Eye (tissue), 1 donor: ENCODE measurements at regions not wholly inside any gene's neighbourhood (a gene's known extent, or its start where the extent isn't known, plus 50 kb on each side); places are given as distances from the start of the nearest gene placed in this dataset.
A peak's percentile ranks its signal among the peaks of the same experiment; 100 is the strongest.

Experiments used
- DNase-seq: peaks from one replicate; pipeline ENCODE4 v3.0.0-alpha.2; 2015

GRCh38 chr9:90010793-90011192 lies 406.0 kb downstream of the GADD45G start:
- no peak for DNase-seq

DNA sequence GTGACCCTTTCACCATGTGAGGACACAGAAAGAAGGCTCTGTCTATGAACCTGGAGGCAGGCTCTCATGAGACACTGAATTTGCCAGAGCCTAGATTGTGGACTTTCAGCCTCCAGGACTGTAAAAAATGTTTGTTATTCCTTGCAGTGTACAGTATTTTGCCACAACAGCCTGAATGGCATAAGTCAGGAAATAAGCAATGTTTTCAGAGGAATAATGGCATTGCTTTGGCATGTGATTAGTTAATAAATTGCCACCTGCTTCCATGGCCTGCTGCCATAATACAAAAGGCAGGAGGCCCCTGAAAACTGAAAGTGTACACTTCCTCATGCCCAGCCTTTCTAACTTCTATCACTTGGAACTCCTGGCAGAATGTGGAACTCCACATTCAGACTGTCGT lies 408.1 kb downstream of the GADD45G start:
- no peak for DNase-seq

DNA sequence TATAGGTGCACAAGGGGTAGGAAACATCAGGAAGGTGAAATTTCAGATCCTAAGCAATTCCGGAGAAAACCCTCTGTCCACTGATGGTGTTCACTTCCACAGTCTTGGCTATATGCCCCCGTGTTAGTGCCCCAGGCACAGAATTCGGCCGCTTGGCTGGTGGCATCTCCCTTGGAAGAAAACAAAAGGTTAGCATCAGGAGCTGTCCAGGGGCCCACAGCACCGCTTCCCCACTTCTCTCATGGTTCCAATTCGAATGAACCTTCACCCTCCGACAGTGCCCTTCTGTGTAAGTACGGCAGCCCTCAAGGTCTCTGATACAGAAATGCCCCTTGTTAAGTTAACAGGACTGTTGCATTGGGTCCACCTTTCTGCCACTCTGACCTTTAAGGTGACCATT lies 409.0 kb downstream of the GADD45G start:
- no peak for DNase-seq

DNA sequence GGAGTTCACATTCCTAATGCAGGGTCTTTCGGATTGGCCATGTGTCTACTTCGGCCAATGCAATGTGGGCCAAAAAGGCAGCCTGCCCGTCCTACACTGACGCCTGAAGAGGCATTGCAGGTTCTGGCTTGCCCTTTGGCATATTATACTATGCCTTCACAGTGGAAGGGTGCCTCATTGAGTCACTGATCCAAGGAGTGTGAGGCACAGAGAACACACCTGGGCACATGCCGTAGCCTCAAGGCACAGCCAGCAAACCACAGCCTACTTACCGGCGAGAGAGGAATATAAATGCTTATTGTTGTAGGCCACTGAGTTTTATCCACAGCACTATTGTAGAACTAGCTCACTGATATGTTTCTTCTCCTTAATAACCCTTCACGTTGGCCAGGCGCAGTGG lies 409.6 kb downstream of the GADD45G start:
- no peak for DNase-seq

DNA sequence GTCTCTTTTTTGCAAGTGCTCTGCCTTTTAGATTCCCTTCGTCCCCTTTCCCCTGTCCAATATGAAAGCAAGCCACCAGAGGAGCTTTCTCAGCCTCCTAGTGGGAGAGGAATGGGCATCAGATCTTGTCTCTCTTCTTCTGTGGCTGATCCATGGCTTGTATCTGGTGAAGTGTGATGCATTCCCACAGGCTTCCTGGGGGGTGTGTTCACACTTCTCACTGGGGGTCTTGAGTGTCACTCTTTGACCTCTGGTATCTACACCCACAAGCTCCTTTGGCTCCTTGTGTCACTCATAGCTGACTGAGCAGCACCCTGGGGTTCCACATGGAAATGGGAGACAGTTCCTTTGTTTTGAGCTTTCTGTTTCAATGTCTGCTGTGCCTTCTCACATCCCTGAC lies 411.5 kb downstream of the GADD45G start:
- no peak for DNase-seq

DNA sequence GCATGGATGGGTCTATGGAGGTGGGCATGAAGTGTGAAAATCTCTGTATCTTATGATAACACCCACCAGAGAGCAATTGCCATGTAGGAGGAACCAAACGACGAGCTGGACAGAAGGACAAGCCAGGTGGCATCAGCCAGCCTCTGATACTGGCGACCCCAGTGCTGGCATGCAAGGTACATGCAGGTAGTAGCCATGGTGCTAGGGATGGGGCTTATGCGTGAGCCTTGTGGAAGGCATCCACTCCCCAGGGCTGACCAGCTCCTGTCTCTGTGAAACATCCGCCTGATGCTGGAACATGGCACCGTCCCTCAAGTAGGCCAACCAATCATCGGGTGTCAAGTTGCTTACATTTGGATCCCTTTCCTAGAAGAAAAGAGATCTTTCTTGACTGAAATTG lies 412.9 kb downstream of the GADD45G start:
- no peak for DNase-seq

DNA sequence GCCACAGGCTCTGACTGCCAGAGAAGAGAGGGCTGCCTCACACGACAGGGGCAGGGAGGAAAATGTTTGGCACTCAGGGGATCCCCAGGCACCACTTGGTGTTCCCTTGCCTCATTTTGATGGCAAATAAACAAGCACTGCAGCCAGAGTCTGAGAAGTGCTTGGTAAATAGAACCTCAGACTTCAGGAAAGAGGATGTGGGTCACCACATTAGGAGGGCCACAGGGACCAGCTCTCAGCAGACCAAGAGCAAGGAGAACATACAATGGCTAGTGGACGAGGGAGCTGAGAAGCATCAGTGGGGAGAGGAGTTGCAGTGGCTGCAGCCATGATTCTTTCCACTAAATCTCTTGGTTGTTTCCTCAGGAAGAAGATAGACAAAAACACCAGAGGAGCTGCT lies 413.9 kb downstream of the GADD45G start:
- no peak for DNase-seq

DNA sequence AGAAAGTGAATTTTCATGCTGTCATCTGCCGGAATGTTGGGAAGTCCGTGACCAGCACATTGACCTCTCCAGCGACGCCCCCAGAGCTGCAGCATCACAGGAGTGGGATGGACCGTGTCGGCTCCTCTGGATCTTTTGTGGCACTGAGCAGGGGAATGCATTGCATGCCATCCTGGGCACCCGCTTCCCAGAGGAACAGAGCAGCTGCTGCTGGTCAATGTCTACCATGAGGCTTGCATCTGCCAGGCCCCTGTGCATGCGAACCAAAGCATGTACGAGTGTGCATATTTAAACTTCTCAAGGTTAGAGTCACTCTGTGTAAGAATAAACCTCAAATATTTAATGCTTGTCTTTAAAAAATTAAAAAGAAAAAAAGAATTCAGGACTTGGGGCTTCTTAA lies 414.8 kb downstream of the GADD45G start:
- DNase-seq, result no peak

DNA sequence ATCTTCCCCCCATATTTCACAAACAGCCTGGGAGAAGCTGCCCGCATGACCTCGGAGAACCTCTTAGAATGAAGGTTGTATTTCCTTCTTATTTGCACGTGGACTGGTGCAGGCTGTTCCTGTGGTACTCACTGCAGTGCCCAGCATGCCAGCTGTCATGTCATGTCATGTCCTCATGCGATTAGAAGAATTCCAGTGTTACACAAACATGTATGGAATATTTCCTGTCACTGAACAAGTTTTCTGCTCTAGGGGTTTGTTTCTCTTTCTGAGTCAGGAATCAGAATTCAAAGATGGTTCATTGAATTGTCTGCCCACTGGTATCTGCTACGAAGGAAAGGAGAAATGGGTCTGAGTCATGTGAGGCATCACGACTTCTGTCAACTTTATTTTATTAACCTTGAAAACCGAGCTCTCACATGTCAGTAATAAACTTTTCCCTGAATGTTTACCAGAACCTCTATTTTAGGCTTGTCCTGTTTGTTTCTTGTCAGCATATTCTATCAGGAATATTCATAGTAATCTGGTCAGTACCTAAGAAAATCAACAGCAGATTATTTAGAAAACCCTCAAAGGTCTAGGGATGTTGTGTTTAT lies 415.6 kb downstream of the GADD45G start:
- DNase-seq, result no peak

GRCh38 chr9:90021216-90021906 lies 416.5 kb downstream of the GADD45G start:
- no peak for DNase-seq

DNA sequence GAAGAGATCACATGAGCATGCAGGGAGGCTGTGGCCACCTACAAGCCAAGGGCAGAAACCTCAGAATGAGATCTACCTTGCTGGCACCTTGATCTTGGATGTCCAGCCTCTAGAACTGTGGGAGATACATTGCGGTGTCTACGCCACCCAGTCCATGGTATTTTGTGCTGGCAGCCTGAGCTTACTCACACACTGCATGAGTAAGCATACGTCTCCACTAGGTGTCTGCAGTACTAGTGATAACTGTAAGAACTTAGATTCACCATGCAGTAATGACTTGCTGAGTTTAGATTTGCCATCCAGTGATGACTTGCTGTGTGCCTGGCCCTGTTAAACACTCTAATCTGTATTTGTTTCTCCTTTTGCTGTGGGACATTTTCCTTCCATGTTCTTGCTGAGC lies 417.7 kb downstream of the GADD45G start:
- no peak for DNase-seq

DNA sequence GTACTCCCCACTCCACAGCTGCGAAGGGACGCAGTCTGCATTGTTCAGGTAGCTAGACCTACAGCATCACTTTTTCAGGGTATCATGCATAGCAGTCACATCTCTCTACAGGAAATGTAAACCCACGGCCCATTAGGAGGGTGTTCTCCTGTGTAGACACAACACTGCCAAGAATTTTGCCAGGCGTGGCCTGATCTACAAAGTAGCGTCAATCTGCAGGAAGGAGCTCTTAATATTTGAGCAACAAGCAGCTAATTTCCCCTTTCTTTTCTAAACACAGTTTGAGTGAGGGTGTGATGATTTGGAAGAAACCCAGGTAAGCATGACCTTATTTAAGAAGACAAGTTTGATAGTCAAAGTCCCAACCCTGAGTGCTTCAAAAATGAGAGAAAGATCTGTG lies 419.0 kb downstream of the GADD45G start:
- no peak for DNase-seq

DNA sequence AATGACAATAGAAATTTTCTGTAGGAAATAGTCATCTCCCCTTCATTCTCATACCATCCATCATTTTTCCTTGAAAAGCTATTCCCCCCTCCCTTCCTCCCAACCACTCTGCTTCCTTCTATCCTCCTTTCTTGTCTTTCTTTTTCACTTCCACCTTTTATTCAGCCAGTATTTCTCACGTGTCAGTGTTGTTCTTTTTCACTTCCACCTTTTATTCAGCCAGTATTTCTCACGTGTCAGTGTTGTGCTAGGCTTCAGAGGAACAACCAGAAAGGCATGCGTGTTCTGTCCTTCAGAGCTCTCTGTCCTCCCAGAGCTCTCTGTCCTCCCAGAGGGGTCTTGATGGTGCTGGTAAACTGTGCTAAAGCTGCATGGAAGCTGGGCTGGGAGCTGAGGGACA lies 419.6 kb downstream of the GADD45G start:
- no peak for DNase-seq

DNA sequence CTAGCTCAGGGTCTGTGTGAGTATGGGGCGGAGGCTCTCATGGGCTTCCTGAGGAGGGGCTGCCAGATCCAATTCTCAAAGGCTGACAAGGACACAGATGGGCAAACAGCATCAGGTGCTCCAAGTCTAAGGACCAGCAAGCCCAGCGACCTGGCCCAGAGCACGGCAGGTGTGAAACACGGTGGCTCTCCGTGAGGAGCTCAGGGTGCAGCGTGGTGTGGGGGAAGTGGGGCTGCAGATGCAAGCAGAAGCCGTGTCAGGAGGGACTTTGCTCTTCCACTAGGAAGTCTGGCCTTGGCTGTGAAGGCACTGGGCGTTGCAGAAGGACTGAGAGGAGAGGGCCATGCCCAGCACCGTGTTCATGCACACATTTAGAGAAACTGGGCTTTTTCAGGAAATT lies 420.0 kb downstream of the GADD45G start:
- DNase-seq, result no peak

DNA sequence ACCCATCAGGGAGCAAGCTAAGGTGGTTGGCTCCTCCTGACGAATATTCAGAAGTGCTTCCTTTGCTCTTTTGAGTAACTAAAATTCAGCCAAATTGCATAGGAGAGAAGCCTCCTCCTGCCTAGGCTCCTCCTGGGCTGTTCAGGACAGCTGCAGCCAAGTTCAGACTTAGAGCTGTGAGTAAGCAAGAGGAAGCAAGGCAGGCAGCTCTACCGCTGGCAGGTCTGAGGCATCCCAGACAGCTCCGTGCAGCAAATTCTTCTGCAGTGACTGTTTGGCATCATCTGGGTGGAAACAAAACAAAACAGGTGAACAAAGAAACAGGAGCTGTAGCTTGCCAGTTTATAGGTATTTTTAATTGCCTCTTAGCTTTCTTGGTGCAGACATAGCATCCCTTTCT lies 421.0 kb downstream of the GADD45G start:
- no peak for DNase-seq

- DNase-seq, result no peak
Measured at GRCh38 chr9:90027296-90027790, 422.5 kb downstream of the GADD45G start.

DNA sequence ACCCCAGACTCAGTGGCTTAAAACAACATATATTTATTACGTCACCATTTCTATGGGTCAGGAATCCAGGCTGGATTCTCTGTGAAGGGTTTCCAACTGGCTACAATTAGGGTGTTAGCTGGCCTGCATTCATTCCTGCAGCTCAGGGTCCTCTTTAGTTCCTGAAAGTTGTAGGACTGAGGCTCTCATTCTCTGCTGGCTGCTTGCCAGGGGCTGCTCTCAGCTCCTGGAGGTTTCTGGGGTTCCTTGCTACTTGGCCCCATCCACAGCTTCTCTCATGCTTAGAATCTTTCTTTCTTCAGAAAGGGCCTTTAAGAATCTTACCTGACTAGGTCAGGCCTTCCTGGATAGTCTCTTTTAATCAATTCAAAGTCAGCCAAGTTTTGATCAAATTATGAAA lies 424.6 kb downstream of the GADD45G start:
- no peak for DNase-seq

DNA sequence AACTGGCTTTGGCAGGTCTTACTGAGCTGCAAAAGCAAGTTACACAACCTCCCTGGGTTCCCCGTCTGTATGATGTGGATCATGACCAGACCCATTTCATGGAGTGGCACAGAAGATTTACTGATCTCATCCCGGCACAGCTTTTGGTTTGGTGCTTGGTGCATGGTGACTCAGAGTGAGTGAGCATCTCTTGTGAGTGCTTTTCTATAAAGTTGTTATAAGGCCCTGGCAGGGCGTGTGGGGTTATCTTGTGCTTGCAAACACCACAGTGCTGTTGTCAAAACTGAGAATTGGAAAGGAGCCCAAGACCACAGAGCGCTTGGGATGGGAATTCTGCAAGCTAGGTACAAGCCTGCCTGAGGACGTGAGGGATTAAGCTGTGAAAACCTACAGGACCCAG lies 425.2 kb downstream of the GADD45G start:
- DNase-seq, result no peak

DNA sequence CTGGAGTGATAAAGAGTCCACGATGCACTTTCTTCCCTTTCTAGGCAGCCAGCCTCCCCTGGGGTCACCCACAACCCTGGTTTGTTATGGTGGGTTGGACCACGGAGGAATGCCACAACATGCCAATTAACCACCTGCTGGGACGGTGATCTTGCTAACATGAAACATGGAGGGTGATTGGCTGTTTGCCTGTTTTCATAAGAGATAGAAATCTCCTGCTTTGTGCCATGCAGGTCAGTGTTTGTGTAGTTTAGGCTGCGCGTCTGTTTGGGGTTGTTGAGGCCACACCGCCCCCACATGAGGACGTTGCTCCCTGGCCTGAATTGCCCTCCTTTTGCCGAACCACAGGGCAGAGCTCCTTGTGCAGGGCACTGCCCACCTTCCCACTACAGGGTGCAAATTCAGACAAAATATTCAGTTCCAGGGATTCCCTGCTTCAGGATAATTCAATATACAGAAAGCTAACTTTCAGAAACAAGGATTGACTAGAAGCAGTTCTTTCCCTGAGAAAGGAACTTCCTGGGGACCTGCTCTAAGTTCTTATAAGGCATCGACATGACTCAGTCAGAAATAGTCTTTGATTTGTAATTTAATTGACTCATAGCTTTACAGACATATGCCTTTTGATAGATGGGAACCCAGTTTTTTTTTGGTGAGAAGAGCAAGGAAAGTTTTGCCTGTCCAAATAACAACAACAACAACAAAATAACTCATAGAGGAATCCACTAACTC lies 427.6 kb downstream of the GADD45G start:
- DNase-seq, result no peak

DNA sequence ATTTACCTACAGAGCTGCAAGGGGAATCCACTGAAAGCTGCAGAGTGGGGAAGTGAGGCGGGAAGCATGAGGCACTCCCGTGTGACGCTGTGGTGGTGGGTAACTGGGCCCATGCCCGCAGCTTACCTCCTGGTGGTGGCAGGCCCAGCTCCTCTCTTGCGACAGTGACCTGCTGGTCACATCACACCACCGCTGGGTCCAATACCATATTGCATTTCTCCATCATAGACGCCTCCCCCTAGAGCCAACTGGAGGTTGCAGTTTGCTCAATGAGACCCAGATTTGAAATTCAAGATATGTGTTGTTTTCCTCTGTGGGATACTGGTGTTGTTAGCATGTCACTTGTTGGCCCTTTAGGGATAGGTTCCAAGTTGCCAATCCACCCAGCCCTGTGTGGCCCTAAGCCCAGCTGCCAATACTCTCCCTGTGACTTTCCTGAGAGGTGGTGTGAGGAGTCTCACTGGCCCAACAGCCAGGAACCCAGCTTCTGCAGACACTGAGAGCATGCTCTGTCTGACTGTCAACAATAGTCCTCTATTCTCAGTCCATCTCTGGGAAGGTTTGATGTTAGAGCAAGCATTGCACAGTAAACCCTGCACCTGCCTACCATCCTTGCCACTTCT lies 428.3 kb downstream of the GADD45G start:
- no peak for DNase-seq

DNA sequence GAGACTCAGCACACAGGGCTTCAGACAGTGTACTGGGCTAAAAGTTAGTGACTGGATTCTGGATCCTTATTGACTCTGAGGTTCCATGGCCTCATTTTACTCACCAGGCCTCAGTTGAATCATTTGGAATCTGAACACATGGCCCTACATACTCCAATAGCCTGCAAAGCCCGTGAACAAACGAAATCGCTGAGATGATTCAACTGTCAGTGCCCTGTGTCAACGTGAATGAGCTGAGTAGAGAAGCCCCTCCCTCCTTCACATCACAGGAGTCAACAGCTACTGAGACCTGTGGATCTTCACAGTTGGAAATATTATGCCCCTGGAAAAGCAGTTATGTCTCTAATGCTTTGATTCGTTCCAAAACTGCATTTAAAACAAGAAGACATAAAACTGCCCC lies 429.3 kb downstream of the GADD45G start:
- no peak for DNase-seq

- DNase-seq, result no peak
Measured at GRCh38 chr9:90035471-90035870, 430.7 kb downstream of the GADD45G start.

DNA sequence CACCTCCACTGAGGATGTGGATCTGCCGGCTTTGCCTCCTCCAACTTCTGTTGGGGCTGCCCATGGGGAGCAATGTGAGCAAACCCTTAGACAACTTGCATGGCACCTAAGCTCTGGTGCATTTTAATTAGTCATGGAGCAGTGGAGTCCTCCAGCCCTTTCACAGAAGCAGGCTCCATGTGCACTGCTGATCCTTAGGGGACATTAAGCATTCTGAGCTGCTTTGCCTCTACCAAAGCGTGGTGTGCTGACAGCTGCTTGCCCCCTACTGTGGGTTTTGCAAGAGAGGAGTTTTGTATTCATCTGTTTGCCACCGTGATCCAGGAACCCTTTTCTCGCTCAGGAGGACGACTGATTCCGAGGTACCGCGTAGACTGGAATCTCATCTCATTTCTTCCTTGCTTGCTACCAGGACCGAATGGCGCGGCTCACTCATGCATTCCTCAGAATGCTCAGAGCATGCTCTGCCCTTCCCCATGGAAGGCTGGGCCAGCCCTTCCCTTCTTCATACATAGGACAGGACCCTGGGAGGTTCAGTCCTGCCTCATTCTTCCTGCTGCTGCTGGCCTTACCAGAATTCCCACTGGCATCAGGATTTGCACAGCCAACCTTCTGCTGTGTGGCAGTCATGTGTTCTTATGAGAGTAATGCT lies 432.5 kb downstream of the GADD45G start:
- peak; percentile 68 for DNase-seq
